ENCODE measurements at regions not wholly inside any gene's neighbourhood (a gene's known extent, or its start where the extent isn't known, plus 50 kb on each side); places are given as distances from the start of the nearest gene placed in this dataset.

DNA sequence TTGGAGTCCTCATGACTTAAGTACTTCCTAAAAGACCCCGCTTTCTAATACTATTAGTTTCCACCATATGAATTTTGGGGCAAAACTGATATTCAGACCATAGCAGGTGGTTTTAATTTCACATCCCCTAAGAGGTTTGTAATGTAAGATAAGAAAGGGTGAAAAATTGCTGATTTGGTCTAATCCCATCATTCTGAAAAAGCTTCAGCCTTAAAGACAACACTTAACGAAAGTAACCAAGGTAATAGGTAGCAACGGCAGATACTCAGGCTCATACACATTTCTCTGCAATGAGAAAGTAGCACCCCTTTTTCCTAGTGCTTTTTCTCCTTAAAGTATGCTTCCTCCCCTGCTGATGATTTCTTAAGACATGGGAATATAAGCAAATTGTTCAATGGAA lies 376.9 kb upstream of the LYPLAL1 start:
- TF ChIP-seq SIN3A (IDR thresholded peaks at IDR 0.05; ENCODE audit: borderline replicate concordance, low read depth, low read length) (no peak), ZFP37 (CRISPR knock-in tag; IDR thresholded peaks at IDR 0.05; ENCODE audit: borderline replicate concordance) (no peak), PTBP1 (IDR thresholded peaks at IDR 0.05; ENCODE audit: low read depth, low read length, poor library complexity, severe bottlenecking) (no peak), HMG20B (CRISPR knock-in tag; conservative IDR thresholded peaks at IDR 0.05) (no peak), POLR2AphosphoS5 (IDR thresholded peaks at IDR 0.05; ENCODE audit: low read depth, low read length) (no peak), NCOA5 (CRISPR knock-in tag; IDR thresholded peaks at IDR 0.05) (no peak), ELF4 (CRISPR knock-in tag; IDR thresholded peaks at IDR 0.05; ENCODE audit: borderline replicate concordance) (no peak), POLR2AphosphoS2 (IDR thresholded peaks at IDR 0.05; ENCODE audit: low read depth, low read length) (no peak)
- TF ChIP-seq, protein P1, sequence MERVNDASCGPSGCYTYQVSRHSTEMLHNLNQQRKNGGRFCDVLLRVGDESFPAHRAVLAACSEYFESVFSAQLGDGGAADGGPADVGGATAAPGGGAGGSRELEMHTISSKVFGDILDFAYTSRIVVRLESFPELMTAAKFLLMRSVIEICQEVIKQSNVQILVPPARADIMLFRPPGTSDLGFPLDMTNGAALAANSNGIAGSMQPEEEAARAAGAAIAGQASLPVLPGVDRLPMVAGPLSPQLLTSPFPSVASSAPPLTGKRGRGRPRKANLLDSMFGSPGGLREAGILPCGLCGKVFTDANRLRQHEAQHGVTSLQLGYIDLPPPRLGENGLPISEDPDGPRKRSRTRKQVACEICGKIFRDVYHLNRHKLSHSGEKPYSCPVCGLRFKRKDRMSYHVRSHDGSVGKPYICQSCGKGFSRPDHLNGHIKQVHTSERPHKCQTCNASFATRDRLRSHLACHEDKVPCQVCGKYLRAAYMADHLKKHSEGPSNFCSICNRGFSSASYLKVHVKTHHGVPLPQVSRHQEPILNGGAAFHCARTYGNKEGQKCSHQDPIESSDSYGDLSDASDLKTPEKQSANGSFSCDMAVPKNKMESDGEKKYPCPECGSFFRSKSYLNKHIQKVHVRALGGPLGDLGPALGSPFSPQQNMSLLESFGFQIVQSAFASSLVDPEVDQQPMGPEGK (CRISPR knock-in tag; IDR thresholded peaks at IDR 0.05) = no peak
- TF ChIP-seq, protein P2, sequence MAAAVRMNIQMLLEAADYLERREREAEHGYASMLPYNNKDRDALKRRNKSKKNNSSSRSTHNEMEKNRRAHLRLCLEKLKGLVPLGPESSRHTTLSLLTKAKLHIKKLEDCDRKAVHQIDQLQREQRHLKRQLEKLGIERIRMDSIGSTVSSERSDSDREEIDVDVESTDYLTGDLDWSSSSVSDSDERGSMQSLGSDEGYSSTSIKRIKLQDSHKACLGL (CRISPR knock-in tag; IDR thresholded peaks at IDR 0.05) = no peak

Data from HepG2 (cell line).